Activated gamma-delta T cell treated with Interleukin-2 at 50 U/mL for 16 hours (primary cell): ENCODE measurements at regions not wholly inside any gene's neighbourhood (a gene's known extent, or its start where the extent isn't known, plus 50 kb on each side); places are given as distances from the start of the nearest gene placed in this dataset.
"Not testable (repeated sequence)": the region's sequence is repeated elsewhere in the genome, so short reads cannot be mapped to it uniquely, and the experiment has no call there.

Experiments used
- DNase-seq: peaks from one replicate; pipeline ENCODE4 v3.0.0-alpha.2; 2020

- DNase-seq, result no peak
Observed at GRCh38 chr1:229017091-229017490, 253.8 kb upstream of the RAB4A start.

- no peak for DNase-seq
Observed at GRCh38 chr1:229018674-229019295, 252.1 kb upstream of the RAB4A start.

GRCh38 chr1:229019663-229020271 is 251.1 kb upstream of the RAB4A start:
- no peak for DNase-seq

- not testable (repeated sequence) for DNase-seq
Observed at GRCh38 chr1:229021034-229021433, 249.9 kb upstream of the RAB4A start.

GRCh38 chr1:229022595-229023333 is 248.1 kb upstream of the RAB4A start:
- no peak for DNase-seq

- DNase-seq, result no peak
Observed at GRCh38 chr1:229023651-229024300, 247.1 kb upstream of the RAB4A start.

GRCh38 chr1:229024528-229025130 is 246.3 kb upstream of the RAB4A start:
- no peak for DNase-seq

- DNase-seq, result no peak
Observed at GRCh38 chr1:229025576-229025975, 245.3 kb upstream of the RAB4A start.

- no peak for DNase-seq
Observed at GRCh38 chr1:229027158-229027557, 243.8 kb upstream of the RAB4A start.

GRCh38 chr1:229027622-229028182 is 243.2 kb upstream of the RAB4A start:
- no peak for DNase-seq

- DNase-seq, result no peak
Observed at GRCh38 chr1:229028544-229028943, 242.4 kb upstream of the RAB4A start.

- DNase-seq, result no peak
Observed at GRCh38 chr1:229028987-229029878, 241.7 kb upstream of the RAB4A start.

- DNase-seq, result no peak
Observed at GRCh38 chr1:229029879-229030235, 241.1 kb upstream of the RAB4A start.

GRCh38 chr1:229030630-229031029 is 240.3 kb upstream of the RAB4A start:
- no peak for DNase-seq

- DNase-seq, result no peak
Observed at GRCh38 chr1:229031061-229031460, 239.8 kb upstream of the RAB4A start.

- no peak for DNase-seq
Observed at GRCh38 chr1:229031481-229032341, 239.2 kb upstream of the RAB4A start.

- DNase-seq, result no peak
Observed at GRCh38 chr1:229032375-229032774, 238.5 kb upstream of the RAB4A start.

- no peak for DNase-seq
Observed at GRCh38 chr1:229033480-229033879, 237.4 kb upstream of the RAB4A start.

- no peak for DNase-seq
Observed at GRCh38 chr1:229034342-229034741, 236.6 kb upstream of the RAB4A start.

GRCh38 chr1:229035054-229035747 is 235.7 kb upstream of the RAB4A start:
- DNase-seq, result no peak
